Coronary artery (tissue), 2 donors: ENCODE measurements at regions not wholly inside any gene's neighbourhood (a gene's known extent, or its start where the extent isn't known, plus 50 kb on each side); places are given as distances from the start of the nearest gene placed in this dataset.
"Not testable (repeated sequence)": the region's sequence is repeated elsewhere in the genome, so short reads cannot be mapped to it uniquely, and the experiment has no call there.

Experiments used
- DNase-seq: peaks from one replicate; pipeline ENCODE4 v3.0.0-alpha.2; 2017; ENCODE audit warnings: low spot score
- H3K27ac ChIP-seq, 2 donors: fragments of 200-600 bp; sonication (generic); one replicate each; pipeline ENCODE4 v1.5.1; 2016 to 2019
- H3K4me3 ChIP-seq: fragments of 200-600 bp; sonication (generic); 2 replicates; pipeline ENCODE4 v1.5.1; 2016; ENCODE audit warnings: mild to moderate bottlenecking, moderate library complexity
- TF ChIP-seq, protein P1 (sequence below): fragments of 200-600 bp; sonication (generic); IDR thresholded peaks from one replicate; pipeline ENCODE4 v1.5.1; 2019; ENCODE audit warnings: antibody characterized with exemption

DNA sequence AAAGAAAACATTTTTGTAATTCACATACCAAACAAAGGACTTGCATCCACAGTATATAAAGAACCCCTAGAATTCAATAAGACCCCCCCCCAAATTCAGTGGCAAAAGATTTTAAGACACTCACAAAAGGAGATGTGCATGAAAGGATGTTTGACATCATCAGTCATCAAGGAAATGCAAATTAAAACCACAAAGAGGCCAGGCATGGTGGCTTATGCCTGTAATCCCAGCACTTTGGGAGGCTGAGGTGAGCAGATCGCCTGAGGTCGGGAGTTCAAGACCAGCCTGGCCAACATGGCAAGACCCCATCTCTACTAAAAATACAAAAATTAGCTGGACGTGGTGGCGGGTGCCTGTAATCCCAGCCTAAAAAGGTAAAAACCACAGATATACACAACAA lies 61.3 kb downstream of the AIPL1 start:
- not testable (repeated sequence) for DNase-seq, H3K27ac ChIP-seq, H3K4me3 ChIP-seq

DNA sequence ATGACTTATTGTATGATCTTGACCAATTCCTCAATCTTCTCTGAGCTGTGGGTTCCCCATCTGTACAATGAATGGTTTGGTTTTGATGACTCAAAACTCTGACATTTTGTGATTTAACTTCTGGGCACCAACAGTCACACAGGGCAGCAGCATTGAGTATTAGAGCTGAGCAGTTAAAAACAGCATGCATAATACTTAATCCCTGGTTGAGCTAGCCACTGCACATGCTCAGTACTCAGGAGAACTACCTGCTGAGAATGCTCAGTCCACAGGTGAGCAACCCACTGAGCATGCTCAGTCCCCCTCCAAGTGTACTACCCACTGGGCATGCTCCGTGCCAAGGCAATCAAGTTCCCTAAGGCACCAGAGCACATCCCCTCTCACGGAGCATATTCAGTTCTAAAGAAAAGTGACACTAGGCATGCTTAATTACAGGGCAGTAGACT lies 68.7 kb downstream of the AIPL1 start:
- TF ChIP-seq, protein P1, sequence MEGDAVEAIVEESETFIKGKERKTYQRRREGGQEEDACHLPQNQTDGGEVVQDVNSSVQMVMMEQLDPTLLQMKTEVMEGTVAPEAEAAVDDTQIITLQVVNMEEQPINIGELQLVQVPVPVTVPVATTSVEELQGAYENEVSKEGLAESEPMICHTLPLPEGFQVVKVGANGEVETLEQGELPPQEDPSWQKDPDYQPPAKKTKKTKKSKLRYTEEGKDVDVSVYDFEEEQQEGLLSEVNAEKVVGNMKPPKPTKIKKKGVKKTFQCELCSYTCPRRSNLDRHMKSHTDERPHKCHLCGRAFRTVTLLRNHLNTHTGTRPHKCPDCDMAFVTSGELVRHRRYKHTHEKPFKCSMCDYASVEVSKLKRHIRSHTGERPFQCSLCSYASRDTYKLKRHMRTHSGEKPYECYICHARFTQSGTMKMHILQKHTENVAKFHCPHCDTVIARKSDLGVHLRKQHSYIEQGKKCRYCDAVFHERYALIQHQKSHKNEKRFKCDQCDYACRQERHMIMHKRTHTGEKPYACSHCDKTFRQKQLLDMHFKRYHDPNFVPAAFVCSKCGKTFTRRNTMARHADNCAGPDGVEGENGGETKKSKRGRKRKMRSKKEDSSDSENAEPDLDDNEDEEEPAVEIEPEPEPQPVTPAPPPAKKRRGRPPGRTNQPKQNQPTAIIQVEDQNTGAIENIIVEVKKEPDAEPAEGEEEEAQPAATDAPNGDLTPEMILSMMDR: no peak
- no peak overlapping the region for H3K4me3 ChIP-seq
- no peak for DNase-seq
- no peak overlapping the region for H3K27ac ChIP-seq

DNA sequence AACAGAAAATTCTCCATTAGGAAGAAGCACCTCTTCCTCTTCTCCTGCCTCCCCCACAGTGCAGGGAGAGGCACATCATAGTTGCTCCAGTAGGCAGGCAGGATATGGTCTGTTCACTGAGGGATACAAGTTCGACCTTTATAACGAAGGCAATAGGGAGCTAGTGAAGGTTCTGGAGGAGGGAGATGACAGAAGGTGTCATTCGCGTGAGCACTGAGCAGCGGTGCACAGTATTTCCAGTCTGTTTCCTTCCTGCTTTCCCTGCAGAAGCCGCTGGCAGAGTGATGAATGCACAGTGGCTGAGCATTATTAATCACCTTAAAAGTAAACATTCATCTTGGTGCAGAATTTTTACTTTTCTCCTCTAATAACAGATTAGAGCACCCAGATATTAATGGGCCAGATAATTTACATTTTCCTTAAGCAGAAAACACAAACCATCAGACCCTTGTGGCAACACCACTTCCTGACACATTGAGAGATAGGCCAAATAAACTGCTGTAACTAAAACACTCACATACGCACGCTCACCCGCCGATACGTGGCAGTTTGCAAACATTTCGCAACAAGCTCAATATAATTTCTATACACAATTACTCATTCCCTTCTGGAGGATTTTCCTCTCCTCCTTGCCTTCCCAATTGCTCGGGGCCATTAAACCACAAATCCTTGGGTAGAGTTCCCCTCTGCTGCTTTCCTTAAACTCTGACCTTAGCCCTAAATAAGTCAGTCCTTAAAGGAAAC lies 69.5 kb downstream of the AIPL1 start:
- Histone ChIP-seq H3K27ac (no peak overlapping the region), H3K4me3 (no peak overlapping the region)
- no peak for DNase-seq
- TF ChIP-seq, protein P1: no peak

DNA sequence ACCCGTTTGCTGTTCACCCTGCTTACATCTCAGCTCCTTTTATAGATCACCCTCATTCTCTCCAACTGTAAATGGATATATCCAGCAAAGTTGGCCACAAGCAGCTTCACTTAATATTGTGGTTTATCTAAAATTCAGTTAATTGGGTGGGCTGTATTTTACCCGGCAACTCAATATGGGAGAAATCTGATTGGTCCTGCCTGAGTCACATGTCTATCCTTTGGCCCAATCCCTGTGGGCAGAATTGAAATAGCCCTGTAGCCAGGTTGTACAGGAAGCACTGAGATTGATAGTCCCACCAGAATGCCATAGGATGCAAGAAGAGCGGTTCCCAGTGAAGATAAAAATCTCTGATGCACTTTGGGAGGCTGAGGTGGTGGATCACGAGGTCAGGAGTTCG lies 73.2 kb downstream of the AIPL1 start:
- Histone ChIP-seq H3K27ac (no peak overlapping the region), H3K4me3 (no peak overlapping the region)
- TF ChIP-seq, protein P1: no peak
- DNase-seq: no peak

DNA sequence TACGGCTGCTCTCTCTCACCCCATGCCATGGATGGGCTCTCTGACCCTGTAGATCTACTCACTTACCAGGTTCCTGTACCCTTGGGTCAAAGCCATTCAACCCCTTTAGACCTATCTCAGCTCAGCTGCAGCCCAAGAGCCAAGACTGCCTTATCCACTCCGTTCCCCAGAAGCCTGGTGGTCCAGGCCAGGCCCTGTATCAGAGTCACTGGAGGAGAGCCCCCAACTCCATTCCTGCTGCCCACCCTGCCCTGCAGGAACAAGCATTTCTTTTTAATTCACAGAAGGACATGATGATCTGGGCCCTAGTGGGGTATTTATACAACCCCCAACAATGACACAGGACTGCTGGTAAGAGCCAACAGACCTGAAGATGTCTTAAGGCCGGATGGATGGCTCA lies 76.8 kb downstream of the AIPL1 start:
- TF ChIP-seq, protein P1: no peak
- no peak for DNase-seq
- Histone ChIP-seq H3K27ac (no peak overlapping the region), H3K4me3 (no peak overlapping the region)

DNA sequence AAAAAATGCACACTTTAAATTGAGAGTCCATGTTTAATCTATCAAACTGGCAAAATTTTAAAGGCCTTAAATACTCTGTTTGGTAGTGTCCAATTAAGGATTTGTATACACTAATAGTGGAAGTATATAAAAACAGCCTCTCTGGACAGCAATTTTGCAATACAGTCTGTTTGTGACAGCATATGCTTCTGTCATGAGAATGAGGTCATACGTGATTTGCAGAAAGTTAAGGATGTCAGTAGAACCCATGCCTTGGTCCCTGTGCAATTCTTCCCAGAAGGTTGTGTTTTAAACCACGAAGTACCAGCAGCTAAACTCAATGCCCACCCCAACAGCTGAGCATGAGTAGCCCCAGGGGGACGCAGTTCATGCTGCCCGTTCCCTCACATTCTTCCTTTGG lies 78.4 kb downstream of the AIPL1 start:
- DNase-seq: no peak
- H3K27ac ChIP-seq: no peak overlapping the region

DNA sequence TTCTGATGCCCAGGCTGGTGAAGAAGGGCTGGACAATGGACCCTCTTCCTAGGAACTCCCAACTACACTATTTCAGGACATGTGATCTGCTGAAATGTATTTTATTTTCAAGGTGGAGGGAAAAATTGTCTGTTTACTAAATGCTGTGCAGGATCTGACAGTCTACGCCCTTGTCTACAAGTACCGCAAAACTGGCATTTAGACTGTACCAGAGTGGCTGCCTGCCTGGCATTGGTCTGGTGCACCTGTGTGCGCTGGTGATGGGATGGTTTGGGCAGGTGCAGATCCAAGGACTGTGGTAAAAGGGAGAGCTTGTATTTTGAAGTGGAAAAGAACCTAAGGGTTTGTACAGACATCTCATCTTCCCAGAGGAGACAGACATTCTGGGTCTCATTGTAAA lies 79.7 kb downstream of the AIPL1 start:
- Histone ChIP-seq H3K27ac (no peak overlapping the region), H3K4me3 (no peak overlapping the region)
- DNase-seq: no peak
- TF ChIP-seq, protein P1: no peak

More for the DNA sequence above, 78.4 kb downstream of the AIPL1 start:
- no peak overlapping the region for H3K4me3 ChIP-seq
- TF ChIP-seq, protein P1: no peak
